GM12878 (cell line): ENCODE measurements at regions not wholly inside any gene's neighbourhood (a gene's known extent, or its start where the extent isn't known, plus 50 kb on each side); places are given as distances from the start of the nearest gene placed in this dataset.

ENCODE experiments used
- ATAC-seq: fragments of 200-7000 bp; cut with Tn5 transposase; 3 replicates; pipeline ENCODE4 v1.9.1; 2020; ENCODE audit warnings: mild to moderate bottlenecking, moderate library complexity
- BruUV-seq: library from RNA; stranded (reverse); fragments of 400-500 nt; replicated peaks from 2 replicates; lab custom pipeline; 2021; lab: Mats Ljungman, UMichigan
- CTCF ChIA-PET: fragments of 300-600 bp; sonication (Branson Sonifier 250); formaldehyde crosslinking; extraction: SDS; loops from one replicate; lab custom pipeline; 2021; ENCODE audit warnings: inconsistent platforms; lab: Yijun Ruan, JAX
- POLR2A ChIA-PET: fragments of 350-600 bp; formaldehyde crosslinking; extraction: SDS; loops from one replicate; lab custom pipeline; 2021; ENCODE audit warnings: inconsistent platforms; lab: Charles Lee
- RAD21 ChIA-PET: fragments of 300-600 bp; sonication (Branson Sonifier 250); formaldehyde crosslinking; loops from one replicate; lab custom pipeline; 2023; ENCODE audit warnings: antibody characterized with exemption; ENCODE audit not compliant: unreplicated experiment; lab: Charles Lee
- SMC1A ChIA-PET: fragments of 300-600 bp; sonication (Branson Sonifier 250); formaldehyde crosslinking; loops from one replicate; lab custom pipeline; 2023; ENCODE audit not compliant: unreplicated experiment, uncharacterized antibody; lab: Charles Lee
- DNase-seq: peaks from one replicate; pipeline ENCODE4 v3.0.0-alpha.2; 2011; ENCODE audit warnings: low read depth, low spot score
- FAIRE-seq: peaks from 3 replicates; lab custom pipeline; 2011; peaks lifted over from hg19 to GRCh38; lab: Jason Lieb, UNC
- H2AFZ ChIP-seq: 2 replicates; pipeline ENCODE4 v1.6.0; 2011; ENCODE audit warnings: low read depth, low read length, control low read depth; ENCODE audit not compliant: control insufficient read depth
- H3K27ac ChIP-seq: 2 replicates; pipeline ENCODE4 v1.5.1; 2011; ENCODE audit warnings: control low read depth; ENCODE audit not compliant: control insufficient read depth, insufficient read depth
- H3K27me3 ChIP-seq, 2 experiments: replicated peaks in 1 of 2; 2 replicates each; pipeline versions ENCODE4 v1.6.0 to v1.6.1; 2011; ENCODE audit warnings: low read length in 1 of 2; ENCODE audit not compliant: control insufficient read depth in 2 of 2, insufficient read depth in 2 of 2
- H3K36me3 ChIP-seq, 2 experiments: 2 replicates each; pipeline ENCODE4 v1.5.1; 2011; ENCODE audit warnings: low read length in 1 of 2; ENCODE audit not compliant: control insufficient read depth in 2 of 2, insufficient read depth in 2 of 2
- H3K4me1 ChIP-seq: 2 replicates; pipeline ENCODE4 v1.6.1; 2011; ENCODE audit warnings: mild to moderate bottlenecking, low read length, moderate library complexity, mixed read lengths; ENCODE audit not compliant: control insufficient read depth, insufficient read depth
- H3K4me2 ChIP-seq: 2 replicates; pipeline ENCODE4 v1.6.0; 2011; ENCODE audit warnings: control low read depth; ENCODE audit not compliant: control insufficient read depth, insufficient read depth
- H3K4me3 ChIP-seq: fragments of 200-600 bp; sonication (generic); 2 replicates; pipeline ENCODE4 v1.5.1; 2016
- H3K79me2 ChIP-seq: 2 replicates; pipeline ENCODE4 v1.6.0; 2011; ENCODE audit warnings: low read length; ENCODE audit not compliant: control insufficient read depth, insufficient read depth
- H3K9ac ChIP-seq: 2 replicates; pipeline ENCODE4 v1.8.0; 2011; ENCODE audit warnings: low read length, control low read depth, mixed read lengths; ENCODE audit not compliant: control insufficient read depth, insufficient read depth
- H3K9me3 ChIP-seq: replicated peaks from 3 replicates; pipeline ENCODE4 v1.5.1; 2011; ENCODE audit warnings: mild to moderate bottlenecking, low read length; ENCODE audit not compliant: control insufficient read depth, insufficient read depth
- H4K20me1 ChIP-seq: 2 replicates; pipeline ENCODE4 v1.6.0; 2011; ENCODE audit not compliant: control insufficient read depth, insufficient read depth
- ASH2L ChIP-seq: fragments of 300-600, 200-600 bp; sonication (generic); IDR thresholded peaks from 2 replicates; pipeline ENCODE4 v1.6.1; 2017; ENCODE audit warnings: low read depth, mild to moderate bottlenecking, borderline replicate concordance
- GABPA ChIP-seq: IDR thresholded peaks from 2 replicates; pipeline ENCODE4 v1.6.1; 2014; ENCODE audit warnings: antibody characterized with exemption, low read depth, mild to moderate bottlenecking, inconsistent platforms
- IKZF1 ChIP-seq: fragments of 450-650 bp; conservative IDR thresholded peaks from 2 replicates; pipeline ENCODE4 v1.6.1; 2017; ENCODE audit warnings: antibody characterized with exemption, mild to moderate bottlenecking
- JUND ChIP-seq: IDR thresholded peaks from 2 replicates; pipeline ENCODE4 v1.6.1; 2012; ENCODE audit warnings: low read depth, mild to moderate bottlenecking, low read length, improper control_type of control experiment, moderate library complexity
- NR2C2 ChIP-seq: IDR thresholded peaks from 2 replicates; pipeline ENCODE4 v1.6.1; 2011; ENCODE audit warnings: borderline replicate concordance, low read depth; ENCODE audit not compliant: control insufficient read depth, insufficient read length
- PAX5 ChIP-seq: IDR thresholded peaks from 2 replicates; pipeline ENCODE4 v1.6.1; 2011; ENCODE audit warnings: low read depth, low read length, borderline replicate concordance
- POLR2AphosphoS5 ChIP-seq: IDR thresholded peaks from 2 replicates; pipeline ENCODE4 v1.6.1; 2011; ENCODE audit warnings: mild to moderate bottlenecking, low read length, inconsistent platforms
- SPI1 ChIP-seq: IDR thresholded peaks from 2 replicates; pipeline ENCODE4 v1.6.1; 2011; ENCODE audit warnings: low read depth, mild to moderate bottlenecking, low read length, moderate library complexity, borderline replicate concordance; ENCODE audit not compliant: insufficient read depth
- SREBF1 ChIP-seq: IDR thresholded peaks from 2 replicates; pipeline ENCODE4 v1.6.1; 2012; ENCODE audit warnings: mild to moderate bottlenecking, low read length
- ZNF24 ChIP-seq: fragments of 450-650 bp; IDR thresholded peaks from 2 replicates; pipeline ENCODE4 v1.6.1; 2017; ENCODE audit warnings: antibody characterized with exemption, mild to moderate bottlenecking
- WGBS: methylation state at CpG from one replicate; pipeline ENCODE4 v1.1.6; 2016; ENCODE audit warnings: low lambda C conversion rate; ENCODE audit not compliant: insufficient replicate concordance, insufficient coverage; ENCODE audit errors: missing lambda C conversion rate; 5-methylcytosine and 5-hydroxymethylcytosine counted together
- in situ Hi-C: fragments of 300-500 bp; cut with MboI; formaldehyde crosslinking; loops from 9 replicates; pipeline ENCODE4 v1.14.3; 2018; ENCODE audit warnings: mixed read lengths
- intact Hi-C: fragments of 100-400 bp; cut with micrococcal nuclease; formaldehyde crosslinking; loops from one replicate; pipeline ENCODE4 v1.14.2; 2022; ENCODE audit not compliant: unreplicated experiment
- TF ChIP-seq, protein P1 (sequence below): fragments of 450-650 bp; IDR thresholded peaks from 2 replicates; pipeline ENCODE4 v1.6.1; 2017; ENCODE audit warnings: mild to moderate bottlenecking

DNA sequence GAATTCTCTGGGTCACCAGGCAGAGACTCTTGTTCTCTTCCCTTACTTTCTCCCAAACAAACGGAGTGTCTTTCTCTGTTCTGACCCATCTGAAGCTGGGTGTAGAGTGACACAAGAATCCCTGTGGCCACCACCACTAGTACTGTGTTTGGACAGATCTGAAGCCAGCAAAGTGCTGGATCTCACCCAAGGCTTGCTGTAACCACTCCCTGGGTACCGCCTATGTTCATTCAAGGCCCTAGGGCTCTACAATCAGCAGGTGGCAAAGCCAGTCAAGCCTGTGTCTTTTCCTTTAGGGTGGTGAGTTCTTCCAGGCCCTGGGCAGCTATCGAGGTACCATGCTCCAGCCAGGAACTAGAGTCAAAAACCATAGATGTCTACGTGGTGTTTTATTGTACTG, 149.2 kb upstream of the CTNNB1 start:
- 28% methylated on average over 4 of the region's 4 CpGs for WGBS
- ATAC-seq (no peak), FAIRE-seq (no peak), DNase-seq (no peak)
- Histone ChIP-seq H3K9ac (no peak overlapping the region), H3K4me3 (no peak overlapping the region), H3K4me1 (no peaks in the 10 kb centered on the region), H3K36me3 (no peaks in the 10 kb centered on the region), H2AFZ (no peak overlapping the region), H3K4me2 (no peak overlapping the region), H3K79me2 (no peaks in the 10 kb centered on the region), H3K27me3 (no peaks in the 10 kb centered on the region), H3K9me3 (no peaks in the 10 kb centered on the region), H4K20me1 (no peaks in the 10 kb centered on the region), H3K27ac (no peak overlapping the region)
- ChIA-PET CTCF (no interaction called here), RAD21 (no interaction called here), SMC1A (no interaction called here), POLR2A (no interaction called here)
- no TSS peak for BruUV-seq
- in situ Hi-C loops, result no loop called here
- TF ChIP-seq GABPA, result no peak
- TF ChIP-seq JUND, result no peak
- no peak for TF ChIP-seq PAX5
- no peak for TF ChIP-seq SPI1
- TF ChIP-seq ASH2L, result no peak
- TF ChIP-seq POLR2AphosphoS5, result no peak
- no peak for TF ChIP-seq SREBF1
- no peak for TF ChIP-seq IKZF1
- no peak for TF ChIP-seq ZNF24
- TF ChIP-seq NR2C2, result no peak
- TF ChIP-seq, protein P1, sequence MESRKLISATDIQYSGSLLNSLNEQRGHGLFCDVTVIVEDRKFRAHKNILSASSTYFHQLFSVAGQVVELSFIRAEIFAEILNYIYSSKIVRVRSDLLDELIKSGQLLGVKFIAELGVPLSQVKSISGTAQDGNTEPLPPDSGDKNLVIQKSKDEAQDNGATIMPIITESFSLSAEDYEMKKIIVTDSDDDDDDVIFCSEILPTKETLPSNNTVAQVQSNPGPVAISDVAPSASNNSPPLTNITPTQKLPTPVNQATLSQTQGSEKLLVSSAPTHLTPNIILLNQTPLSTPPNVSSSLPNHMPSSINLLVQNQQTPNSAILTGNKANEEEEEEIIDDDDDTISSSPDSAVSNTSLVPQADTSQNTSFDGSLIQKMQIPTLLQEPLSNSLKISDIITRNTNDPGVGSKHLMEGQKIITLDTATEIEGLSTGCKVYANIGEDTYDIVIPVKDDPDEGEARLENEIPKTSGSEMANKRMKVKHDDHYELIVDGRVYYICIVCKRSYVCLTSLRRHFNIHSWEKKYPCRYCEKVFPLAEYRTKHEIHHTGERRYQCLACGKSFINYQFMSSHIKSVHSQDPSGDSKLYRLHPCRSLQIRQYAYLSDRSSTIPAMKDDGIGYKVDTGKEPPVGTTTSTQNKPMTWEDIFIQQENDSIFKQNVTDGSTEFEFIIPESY, result no peak
- intact Hi-C loops, result no loop called here
